Thyroid gland (tissue), 4 donors: ENCODE measurements at regions not wholly inside any gene's neighbourhood (a gene's known extent, or its start where the extent isn't known, plus 50 kb on each side); places are given as distances from the start of the nearest gene placed in this dataset.

Experiments used
- DNase-seq, 2 donors: peaks; one replicate each; pipeline ENCODE4 v3.0.0-alpha.2; 2019
- H3K27ac ChIP-seq, 3 donors: fragments of 200-600 bp; sonication (generic); 1 replicate in 2 of 3; 2 replicates in 1 of 3; pipeline ENCODE4 v1.5.1; 2016 to 2019; ENCODE audit warnings: mild to moderate bottlenecking in 1 of 3, moderate library complexity in 1 of 3
- H3K27me3 ChIP-seq: fragments of 200-600 bp; sonication (generic); one replicate; pipeline ENCODE4 v1.5.1; 2019
- H3K36me3 ChIP-seq, 2 donors: fragments of 200-600 bp; sonication (generic); one replicate each; pipeline ENCODE4 v1.5.1; 2016 to 2019
- H3K4me1 ChIP-seq, 2 donors: fragments of 200-600 bp; sonication (generic); one replicate each; pipeline ENCODE4 v1.5.1; 2017 to 2019
- H3K4me3 ChIP-seq, 3 donors: fragments of 200-600 bp; sonication (generic); replicated peaks in 1 of 3; 1 replicate in 2 of 3; 2 replicates in 1 of 3; pipeline ENCODE4 v1.5.1; 2016; ENCODE audit warnings: mild to moderate bottlenecking in 1 of 3
- H3K9me3 ChIP-seq: fragments of 200-600 bp; sonication (generic); one replicate; pipeline ENCODE4 v1.5.1; 2017
- POLR2A ChIP-seq, 2 donors: fragments of 450-650 bp; IDR thresholded peaks; one replicate each; pipeline ENCODE4 v1.6.1; 2017; ENCODE audit warnings: antibody characterized with exemption in 2 of 2, mild to moderate bottlenecking in 2 of 2, moderate library complexity in 1 of 2
- WGBS, 2 donors: methylation state at CpG; one replicate each; pipeline ENCODE4 v1.1.5; 2017; 5-methylcytosine and 5-hydroxymethylcytosine counted together
- intact Hi-C: fragments of 100-400 bp; cut with DNase I; formaldehyde crosslinking; loops from one replicate; pipeline ENCODE4 v1.15.1; 2023
- TF ChIP-seq, protein P1 (sequence below), 6 experiments: fragments of 200-600 bp in 3 of 6; fragments of 450-650 bp in 3 of 6; sonication (generic) in 3 of 6; IDR thresholded peaks; one replicate each; pipeline ENCODE4 v1.5.1; 2016 to 2019; ENCODE audit warnings: antibody characterized with exemption in 6 of 6, mild to moderate bottlenecking in 2 of 6, inconsistent platforms in 1 of 6, moderate library complexity in 1 of 6

DNA sequence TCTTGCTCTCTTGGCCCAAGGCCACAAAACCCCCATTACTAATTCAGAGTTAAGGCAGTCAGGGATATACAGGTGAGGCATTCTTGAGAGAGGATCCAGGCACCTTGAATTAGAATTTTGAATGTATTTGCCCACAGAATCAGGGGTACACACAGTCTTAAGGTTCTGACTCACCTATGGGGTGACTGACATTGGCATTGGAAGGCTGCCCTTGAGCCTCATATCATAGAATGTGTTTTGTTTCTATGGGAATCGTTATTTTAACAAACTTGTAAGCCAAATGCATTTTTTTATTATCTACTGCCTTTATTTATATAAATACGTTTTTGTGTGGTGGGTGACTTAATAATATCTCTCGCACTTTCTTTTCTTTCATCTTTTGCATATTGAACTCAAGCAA is 218.6 kb upstream of the CITED2 start:
- intact Hi-C loops, result no loop called here
- 91 to 95% methylated on average over 3 of the region's 3 CpGs for WGBS, 2 donors
- peaks cover 34 to 57% of the 10 kb centered on the region in 2 donors for H3K4me1 ChIP-seq

DNA sequence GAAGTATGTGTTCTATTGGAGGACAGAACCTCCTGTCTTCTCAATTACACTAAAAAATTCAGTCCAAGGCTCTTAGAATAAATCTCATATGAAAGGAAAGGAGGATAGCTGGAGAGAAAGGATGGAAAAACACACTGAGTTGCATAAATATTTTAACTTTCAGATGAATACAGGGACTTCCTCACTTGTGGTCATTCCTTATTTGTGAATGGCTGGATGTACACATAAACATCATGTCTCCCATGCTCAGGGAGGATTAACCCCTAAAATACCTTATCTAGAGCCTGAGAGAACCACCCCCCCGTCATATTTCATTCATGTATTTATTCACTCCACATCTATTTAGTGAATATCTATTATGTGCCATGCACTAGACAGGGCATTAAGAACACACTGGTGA is 217.6 kb upstream of the CITED2 start:
- no peaks in the 10 kb centered on the region for H3K36me3 ChIP-seq
- H3K9me3 ChIP-seq, result no peaks in the 10 kb centered on the region
- H3K27ac ChIP-seq, result peak overlapping the region in 1 of 3 donors; percentile 50
- no peaks in the 10 kb centered on the region for H3K27me3 ChIP-seq
- intact Hi-C loops, result no loop called here
- H3K4me1 ChIP-seq, result peaks cover 31 to 54% of the 10 kb centered on the region in 2 donors
- TF ChIP-seq POLR2A (IDR thresholded peaks at IDR 0.05), result no peak
- TF ChIP-seq, protein P1, sequence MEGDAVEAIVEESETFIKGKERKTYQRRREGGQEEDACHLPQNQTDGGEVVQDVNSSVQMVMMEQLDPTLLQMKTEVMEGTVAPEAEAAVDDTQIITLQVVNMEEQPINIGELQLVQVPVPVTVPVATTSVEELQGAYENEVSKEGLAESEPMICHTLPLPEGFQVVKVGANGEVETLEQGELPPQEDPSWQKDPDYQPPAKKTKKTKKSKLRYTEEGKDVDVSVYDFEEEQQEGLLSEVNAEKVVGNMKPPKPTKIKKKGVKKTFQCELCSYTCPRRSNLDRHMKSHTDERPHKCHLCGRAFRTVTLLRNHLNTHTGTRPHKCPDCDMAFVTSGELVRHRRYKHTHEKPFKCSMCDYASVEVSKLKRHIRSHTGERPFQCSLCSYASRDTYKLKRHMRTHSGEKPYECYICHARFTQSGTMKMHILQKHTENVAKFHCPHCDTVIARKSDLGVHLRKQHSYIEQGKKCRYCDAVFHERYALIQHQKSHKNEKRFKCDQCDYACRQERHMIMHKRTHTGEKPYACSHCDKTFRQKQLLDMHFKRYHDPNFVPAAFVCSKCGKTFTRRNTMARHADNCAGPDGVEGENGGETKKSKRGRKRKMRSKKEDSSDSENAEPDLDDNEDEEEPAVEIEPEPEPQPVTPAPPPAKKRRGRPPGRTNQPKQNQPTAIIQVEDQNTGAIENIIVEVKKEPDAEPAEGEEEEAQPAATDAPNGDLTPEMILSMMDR (IDR thresholded peaks at IDR 0.05), result no peak
- DNase-seq, result no peak
- WGBS, 2 donors, result 84 to 86% methylated on average over 1 of the region's 1 CpG
- H3K4me3 ChIP-seq, result no peak overlapping the region

More for the DNA sequence above, 218.6 kb upstream of the CITED2 start:
- no peak for DNase-seq
- H3K9me3 ChIP-seq, result no peaks in the 10 kb centered on the region
- no peaks in the 10 kb centered on the region for H3K36me3 ChIP-seq
- H3K27me3 ChIP-seq, result no peaks in the 10 kb centered on the region
- no peak overlapping the region for H3K4me3 ChIP-seq
- no peak overlapping the region for H3K27ac ChIP-seq
- TF ChIP-seq, protein P1 (IDR thresholded peaks at IDR 0.05), result no peak
- TF ChIP-seq POLR2A (IDR thresholded peaks at IDR 0.05), result no peak

DNA sequence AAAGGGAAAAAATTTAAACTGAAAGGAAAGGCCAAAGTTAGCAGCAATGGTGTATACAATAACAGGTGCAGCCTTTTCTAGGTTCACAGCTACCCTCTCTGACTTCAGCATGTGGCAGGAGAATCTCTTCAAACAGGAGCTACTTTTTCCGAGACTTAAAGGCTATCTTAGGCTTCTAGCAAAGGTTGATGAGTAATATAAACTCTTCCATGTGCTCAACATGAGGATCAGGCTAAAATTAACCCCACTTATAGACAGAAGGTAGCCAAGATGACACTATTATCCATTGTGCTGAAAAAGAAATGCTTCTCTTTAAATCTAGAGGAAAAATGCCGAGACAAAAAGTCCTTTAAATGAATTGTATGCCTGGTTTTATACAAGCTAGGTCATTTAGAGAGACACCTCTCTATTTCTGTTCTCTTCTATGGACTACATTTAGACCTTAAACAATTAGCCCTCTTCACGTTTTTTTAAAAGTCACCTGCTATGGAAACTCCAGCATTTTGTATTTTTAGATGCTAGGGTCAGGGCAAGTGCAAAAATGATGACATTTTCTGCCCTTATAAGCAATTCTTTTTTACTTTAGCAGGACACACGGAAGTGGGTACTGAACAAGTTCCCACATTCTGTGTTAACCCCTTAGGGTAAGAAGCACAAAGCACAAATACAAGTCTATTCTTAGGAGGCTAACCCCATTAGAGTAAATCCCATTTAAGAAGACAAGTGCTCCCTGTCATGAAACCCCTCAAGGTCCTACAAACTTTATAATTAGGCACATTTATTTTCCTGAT is 216.8 kb upstream of the CITED2 start:
- Histone ChIP-seq H3K36me3 (no peaks in the 10 kb centered on the region), H3K9me3 (no peaks in the 10 kb centered on the region), H3K27me3 (no peaks in the 10 kb centered on the region), H3K4me1 (peaks cover 31 to 52% of the 10 kb centered on the region in 2 donors), H3K4me3 (no peak overlapping the region), H3K27ac (peak overlapping the region; percentile 29 to 50 (median 34))
- TF ChIP-seq, protein P1 (IDR thresholded peaks at IDR 0.05), result no peak
- TF ChIP-seq POLR2A (IDR thresholded peaks at IDR 0.05), result no peak
- intact Hi-C loops, result no loop called here
- WGBS, 2 donors, result 45 to 52% methylated on average over 4 of the region's 4 CpGs
- no peak for DNase-seq

DNA sequence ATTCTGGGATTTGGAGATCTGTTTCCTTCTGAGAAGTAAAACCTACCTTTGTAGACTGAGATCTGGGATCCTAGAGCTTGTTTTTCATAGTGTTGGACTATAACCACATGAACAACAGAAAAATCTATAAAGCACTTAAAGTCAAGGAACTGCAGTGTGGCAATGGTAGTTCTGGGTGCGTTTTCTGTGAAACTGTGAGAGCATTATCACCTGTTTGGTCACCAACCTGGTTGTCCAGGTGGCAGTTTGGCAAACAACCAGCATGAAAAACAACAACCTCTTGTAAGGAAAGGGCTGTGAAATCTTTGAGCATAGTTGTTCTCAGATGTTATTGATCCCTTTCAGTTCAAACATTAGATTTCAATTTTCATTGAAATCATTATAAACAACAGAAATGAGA is 215.8 kb upstream of the CITED2 start:
- DNase-seq, result peak; percentile 29 to 48
- intact Hi-C loops, result no loop called here
- Histone ChIP-seq H3K36me3 (no peaks in the 10 kb centered on the region), H3K27ac (peak overlapping the region; percentile 29 to 61 (median 50)), H3K9me3 (no peaks in the 10 kb centered on the region), H3K4me1 (peaks cover 31 to 58% of the 10 kb centered on the region in 2 donors), H3K27me3 (no peaks in the 10 kb centered on the region), H3K4me3 (no peak overlapping the region)
- WGBS, 2 donors, result 25 to 50% methylated on average over 1 of the region's 1 CpG
- TF ChIP-seq, protein P1 (IDR thresholded peaks at IDR 0.05), result no peak
- no peak for TF ChIP-seq POLR2A (IDR thresholded peaks at IDR 0.05)
